ENCODE measurements at regions not wholly inside any gene's neighbourhood (a gene's known extent, or its start where the extent isn't known, plus 50 kb on each side); places are given as distances from the start of the nearest gene placed in this dataset.

DNA sequence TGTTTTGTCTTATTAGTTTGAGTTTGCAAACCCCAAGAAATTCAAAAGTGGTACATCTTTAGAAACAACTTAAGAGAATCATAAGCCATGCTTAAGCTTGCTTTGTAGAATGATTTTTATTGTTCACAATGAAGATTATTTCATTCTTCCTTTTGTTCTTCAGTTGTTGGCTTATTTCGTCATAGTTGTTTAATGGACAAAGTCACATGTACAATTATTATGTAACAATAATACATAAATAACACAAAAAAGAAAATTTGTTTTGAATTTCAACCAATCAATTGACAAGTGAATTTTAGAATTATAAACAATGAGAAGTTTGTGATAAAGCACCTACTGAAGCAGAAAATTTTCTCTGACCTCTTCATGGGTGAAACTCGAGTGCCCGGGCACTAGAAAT lies 111.8 kb upstream of the IGF1 start:
- no peak for DNase-seq

DNA sequence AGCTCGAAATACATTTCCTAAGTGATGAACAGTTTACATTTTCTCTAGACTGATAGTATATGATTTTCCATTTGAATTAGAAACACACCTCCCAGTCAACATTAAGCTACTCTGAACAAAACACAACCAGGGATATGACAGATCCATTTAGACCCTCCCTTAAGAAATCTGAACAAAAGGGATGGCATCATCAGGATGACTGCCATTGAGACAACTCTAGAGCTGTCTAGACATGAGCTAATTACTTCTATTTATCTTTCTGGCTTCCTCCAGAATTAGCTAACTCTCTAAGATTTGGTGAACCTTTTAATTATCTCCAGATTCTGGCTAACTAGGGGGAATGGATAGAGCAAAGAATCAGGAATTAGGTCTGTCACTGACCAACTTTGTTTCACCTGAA lies 92.9 kb upstream of the IGF1 start:
- no peak for DNase-seq

DNA sequence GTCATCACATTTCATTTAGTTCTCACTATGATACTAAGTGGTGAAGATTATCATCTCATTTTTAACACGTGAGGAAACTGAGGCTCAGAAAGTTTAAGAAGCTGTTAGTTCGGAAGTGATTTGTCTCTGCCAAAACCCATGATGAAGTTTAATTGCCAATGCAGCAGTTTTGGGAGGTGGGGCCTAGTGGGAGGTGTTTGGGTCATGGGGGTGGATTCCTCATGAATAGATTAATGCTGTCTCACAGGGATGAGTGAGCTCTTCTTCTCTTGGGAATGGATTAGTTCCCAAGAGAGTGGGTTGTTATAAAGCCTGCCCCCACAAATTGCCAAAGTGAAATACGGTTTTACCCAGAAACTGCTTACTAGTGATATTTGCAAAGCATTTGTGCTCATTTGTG lies 91.5 kb upstream of the IGF1 start:
- DNase-seq = no peak

DNA sequence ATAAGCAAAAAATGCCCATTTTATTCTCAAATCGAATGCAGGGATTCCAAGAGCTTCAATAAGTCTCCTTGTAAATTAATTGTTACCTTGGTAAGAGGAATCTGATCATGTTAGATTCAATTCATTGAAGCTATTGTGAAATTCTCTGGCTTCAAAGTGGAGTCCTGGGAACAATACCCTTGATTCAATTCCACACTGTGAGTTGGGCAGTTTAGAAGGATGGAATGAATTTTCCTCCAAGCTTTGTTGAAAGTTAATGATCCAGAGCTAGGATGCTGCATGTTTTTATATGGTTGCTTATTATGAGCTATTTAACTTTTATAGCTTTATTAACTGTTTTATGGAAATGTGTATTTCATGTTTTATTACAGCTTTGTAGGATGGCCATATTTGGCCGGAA lies 89.9 kb upstream of the IGF1 start:
- DNase-seq = no peak

DNA sequence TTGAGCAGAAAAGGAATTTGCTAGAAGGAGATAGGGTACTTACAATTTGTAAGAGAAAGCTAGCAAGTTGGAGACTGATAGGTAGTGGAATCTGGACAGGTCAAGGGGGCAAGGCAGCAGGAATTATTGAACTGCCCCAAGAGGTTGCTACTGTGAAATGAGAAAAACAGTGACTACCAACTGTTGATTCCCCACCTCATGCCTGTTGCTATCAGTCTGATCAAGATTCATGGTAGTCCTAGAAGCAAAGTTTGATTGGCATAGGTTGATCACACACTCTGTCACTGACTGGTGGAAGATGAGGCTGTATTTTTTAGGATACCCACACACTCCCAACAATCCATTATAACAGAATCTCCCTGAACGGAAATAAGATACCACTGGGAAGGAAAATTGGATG lies 89.4 kb upstream of the IGF1 start:
- DNase-seq = no peak

DNA sequence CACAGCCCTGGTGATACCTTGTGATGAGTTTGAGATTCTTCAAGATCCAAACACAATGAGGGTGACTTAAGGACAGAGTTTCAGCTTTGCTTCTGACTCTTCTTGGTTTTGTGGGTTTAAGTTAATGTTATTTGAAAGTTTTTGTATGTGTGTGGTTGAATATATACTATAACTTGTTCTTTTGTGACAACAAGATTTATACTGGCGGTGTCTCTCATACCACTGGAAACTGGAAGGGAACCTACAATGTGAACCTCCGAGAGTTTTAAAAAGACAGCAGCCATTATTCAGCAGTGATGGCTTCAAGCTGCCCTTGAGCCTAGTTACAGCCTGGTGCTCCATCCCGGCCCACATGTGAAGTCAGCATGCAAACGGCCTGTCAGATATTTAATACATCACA lies 87.9 kb upstream of the IGF1 start:
- no peak for DNase-seq

DNA sequence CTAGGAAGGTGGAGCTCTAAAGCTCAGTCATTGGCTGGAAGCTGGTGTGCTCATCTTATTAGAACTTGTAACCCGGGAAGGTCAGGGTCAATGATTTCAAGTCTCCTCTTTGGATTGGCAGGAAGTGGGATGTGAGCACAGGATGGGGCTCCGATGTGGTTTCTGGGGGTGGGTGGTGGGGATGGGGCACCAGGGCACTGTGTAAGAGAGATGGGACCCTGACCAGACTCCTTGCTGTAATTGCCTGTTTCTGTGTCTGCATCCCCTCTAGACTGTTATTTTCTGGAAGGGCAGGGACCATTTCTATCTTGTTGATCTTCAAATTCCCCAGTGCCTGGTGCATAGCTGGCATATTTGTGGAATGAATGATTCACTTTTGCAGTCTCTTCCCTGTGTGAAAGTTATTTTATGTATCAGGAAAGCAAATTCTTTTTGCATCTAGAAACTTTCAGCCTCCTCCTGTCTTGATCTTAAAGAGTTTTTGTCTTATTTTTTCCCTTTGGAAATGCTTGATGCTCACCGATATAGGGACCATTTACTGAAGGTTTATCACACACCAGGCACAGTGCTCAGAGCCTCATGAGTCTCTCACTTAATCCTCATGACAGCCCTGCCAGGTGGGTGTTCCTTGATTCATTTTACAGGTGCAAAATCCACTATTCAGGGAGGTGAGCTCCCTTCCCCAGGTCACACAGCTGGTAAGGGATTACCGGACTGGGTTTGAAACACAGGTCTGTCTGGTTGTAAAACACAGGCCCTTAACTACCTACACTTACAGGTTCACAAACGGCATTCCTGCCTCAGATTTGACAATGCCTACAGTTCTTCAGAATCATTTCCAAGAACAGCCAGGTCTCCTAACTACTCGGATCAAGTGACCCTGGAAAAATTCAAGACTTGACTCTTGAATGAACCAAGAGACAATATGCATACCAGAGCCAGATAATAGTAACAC lies 86.9 kb upstream of the IGF1 start:
- DNase-seq = no peak

DNA sequence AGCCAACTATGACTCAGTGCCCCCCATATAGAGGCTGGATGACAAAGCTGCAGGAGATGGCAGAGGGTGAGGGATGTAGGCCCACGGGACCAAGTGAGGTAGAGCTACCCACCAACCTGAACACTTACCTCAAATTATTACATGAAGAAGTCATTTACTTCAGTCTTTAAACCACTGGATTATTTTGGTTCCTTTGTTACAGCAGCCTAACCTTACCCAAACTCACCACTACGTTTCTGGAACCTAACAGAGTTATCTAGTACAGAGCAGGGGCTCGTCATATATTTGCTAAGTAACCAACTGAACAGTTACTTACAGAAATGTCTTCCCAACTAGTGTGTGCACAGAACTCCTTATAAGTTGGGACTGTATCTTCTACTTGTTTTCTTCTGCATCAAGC lies 85.2 kb upstream of the IGF1 start:
- DNase-seq = no peak

DNA sequence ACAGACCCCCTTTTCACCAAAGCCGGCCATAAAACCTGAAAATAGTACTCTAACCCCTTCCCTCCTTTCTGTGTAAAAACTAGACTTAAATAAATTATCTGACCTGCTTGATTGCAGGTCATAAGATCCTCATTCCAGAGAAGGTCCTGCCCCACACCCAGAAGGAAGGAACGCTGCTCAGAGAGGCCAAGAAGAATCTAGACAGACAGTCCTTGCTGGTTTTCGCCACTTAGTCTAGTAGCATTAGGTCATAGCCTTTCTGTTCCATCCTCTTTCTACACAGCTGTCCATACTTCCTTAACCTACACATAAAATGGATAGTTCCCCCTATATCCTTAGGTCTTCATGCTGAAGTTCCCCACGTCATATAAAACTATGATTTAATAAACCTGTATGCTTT lies 83.7 kb upstream of the IGF1 start:
- DNase-seq = no peak

DNA sequence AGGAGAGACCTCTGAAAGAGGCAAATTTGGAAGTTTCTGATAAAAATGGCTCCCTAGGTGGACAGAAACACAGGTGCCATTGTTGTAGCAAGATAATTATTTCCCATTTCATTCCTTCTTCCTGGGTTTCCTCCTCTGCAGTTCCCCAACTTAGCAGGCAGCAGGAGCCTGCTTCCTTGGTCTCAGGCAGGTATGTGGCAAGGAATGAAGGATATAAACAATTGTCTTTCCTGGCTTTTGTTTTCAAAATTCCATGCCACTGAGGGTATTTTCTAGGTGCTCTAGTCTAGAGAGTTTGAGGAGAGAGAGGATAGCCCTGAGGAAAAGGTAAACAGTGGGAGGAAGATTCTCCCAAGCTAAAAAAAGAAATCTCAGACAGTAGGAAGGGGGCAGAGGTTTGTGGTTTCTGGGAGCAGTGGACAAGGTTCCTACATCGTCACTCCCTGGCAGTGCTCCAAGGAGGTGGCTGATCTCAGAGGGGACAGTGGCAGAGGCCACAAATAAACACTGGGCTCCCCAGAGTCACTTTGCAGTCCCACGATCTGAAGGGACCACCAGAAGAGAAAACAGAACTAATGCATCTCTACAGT lies 82.6 kb upstream of the IGF1 start:
- DNase-seq = no peak

DNA sequence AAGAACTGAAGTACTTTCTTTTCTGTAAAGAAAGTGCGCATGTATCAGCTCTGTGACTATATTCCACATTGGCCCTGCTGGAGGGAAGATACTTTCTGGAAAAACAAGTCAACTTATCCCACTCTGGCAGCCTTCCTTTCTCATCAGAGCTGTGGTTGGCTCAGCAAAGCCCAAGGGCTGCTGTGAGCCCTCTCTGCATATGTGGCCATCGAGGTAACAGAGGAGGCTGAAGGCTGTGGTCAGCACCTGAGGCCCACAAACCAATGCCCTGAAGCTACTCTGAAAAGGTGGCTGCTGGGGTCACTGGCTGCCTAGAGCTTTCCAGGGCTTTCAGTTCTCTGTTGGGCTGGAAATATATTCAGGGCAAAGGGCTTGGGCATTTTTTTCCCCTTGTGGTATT lies 70.8 kb upstream of the IGF1 start:
- DNase-seq = no peak

DNA sequence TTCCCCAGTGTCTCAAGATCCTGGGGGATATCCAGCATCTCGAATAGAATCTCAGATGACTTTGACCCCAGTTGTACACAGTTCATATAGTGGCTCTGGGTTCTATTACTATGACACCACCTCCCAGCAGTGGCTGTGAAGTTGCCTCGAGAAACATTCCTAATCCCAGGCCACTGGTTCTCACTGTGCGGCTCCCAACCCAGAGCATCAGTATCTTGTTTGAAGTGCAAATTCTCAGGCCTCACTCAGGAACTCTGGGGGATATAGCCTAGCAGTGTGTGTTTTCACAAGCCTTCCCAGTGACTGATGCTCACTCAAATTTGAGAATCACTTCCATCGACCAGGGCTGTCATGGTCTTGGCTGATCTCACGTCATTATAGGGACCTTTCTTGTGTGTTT lies 69.3 kb upstream of the IGF1 start:
- no peak for DNase-seq

DNA sequence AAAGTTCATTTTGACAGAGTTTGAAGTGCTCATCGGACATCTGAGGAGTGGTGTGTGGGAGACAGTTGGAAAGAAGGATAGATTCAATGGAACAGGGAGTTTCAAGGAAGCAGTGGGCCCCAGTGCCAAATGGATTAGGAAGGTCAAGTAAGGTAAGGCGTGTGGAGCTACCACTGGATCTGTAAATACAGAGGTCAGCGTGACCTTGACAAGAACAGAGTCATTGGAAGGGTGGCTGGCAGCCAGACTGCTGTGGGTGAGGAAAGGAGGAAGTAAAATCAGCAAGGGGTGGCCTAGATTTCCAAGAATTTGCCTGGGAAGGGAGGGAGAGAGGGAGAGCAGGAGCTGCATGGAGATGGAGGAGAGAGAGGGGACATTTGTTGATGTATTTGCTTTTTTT lies 68.2 kb upstream of the IGF1 start:
- DNase-seq = no peak

DNA sequence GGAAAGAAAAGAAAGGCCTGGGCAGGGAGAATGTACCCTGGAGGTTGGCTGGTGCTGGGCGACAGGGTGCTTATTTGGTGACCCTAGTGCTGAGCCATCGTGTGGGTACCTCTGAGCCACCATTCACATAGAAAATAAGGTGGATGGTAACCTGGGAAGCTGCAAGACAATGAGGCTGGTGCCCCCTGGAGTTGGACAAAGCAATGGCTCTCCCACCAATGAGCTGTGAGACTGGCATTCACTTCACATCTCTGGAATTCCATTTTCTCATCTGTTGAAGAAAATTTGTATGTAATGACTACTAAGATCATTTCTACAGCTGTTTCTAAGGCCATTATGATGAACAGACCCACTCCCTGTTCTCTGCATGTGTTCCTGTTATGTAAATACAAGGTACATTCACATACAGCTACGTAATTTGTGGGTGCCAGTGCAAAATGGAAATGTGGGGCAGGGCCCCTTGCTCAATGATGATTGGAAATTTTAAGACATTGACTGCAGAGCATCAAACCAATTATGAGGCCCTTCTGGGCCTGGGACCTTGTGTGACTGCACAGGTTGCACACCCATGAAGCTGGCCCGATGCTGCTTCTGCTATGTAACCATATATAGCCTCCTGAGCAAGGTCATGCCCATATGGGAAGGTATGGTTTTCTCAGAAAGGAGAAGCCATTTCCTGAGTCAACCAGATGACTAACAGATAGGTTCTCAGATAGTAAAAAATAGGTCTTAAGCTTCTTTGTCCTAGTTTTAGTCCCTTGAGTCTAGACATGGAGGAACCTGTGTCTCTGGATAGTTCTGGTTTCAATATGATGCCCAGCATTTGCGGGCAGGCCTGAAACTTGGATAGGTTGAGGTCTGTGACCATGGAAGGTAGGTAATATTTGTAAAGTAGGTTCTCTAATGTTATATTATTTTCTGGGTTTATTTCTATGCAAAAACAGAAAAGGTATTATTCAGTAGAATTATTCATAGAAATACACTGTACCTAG lies 63.4 kb upstream of the IGF1 start:
- DNase-seq = peak; percentile 10

DNA sequence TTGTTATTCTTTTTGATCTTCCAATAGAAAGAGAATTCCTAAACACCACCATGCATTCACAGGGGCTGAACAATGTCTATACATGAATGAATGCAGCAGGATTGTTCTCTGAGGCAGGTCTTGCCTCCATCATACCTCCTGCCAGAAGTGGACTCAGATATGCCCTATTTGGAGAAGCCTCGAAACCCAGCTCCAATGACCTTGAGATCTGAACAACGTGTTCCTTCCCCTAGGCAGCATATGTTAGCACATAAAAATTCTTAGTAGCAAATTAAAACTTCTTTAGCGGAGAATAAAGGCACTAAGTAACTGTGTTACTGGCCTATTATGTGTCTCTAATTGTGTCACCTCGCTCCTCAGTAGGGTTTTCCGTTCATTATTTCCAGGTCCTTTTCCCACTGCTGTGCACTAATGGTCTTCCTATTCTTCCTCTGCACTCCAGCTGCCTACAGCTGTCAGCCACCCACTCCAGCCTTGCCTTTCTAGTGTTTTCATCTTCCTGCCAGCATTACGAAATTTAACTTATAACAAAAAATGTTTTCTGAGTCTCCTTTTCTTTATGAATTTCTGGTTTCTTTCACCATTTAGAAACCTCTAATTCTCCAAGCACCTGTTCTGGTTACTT lies 62.6 kb upstream of the IGF1 start:
- DNase-seq = no peak

DNA sequence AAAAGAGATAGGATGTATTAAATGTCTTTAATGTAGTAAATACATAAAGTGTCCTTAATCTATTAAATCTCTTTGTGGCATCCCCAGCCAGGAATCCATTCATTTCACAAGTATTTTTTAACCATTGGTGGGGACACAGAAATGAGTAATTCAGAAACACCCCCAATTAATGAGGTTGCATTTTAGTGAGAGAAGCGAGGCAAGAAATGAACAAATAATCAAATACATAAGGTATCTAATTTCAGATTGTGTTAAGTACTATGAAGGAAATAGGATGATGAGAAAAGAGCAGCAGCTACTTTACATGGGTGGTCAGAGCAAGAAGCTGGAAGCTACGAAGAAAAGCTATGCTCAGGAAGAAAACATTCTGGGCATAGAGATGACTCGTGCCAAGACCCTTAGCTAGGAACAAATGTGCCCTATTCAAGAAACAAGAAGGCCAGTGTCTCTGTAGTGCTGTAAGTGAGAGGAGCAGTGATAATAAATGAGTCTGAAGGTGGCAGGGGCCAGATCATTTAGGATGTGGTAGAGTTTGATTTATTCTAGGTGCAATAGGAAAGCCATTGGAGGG lies 60.5 kb upstream of the IGF1 start:
- no peak for DNase-seq

DNA sequence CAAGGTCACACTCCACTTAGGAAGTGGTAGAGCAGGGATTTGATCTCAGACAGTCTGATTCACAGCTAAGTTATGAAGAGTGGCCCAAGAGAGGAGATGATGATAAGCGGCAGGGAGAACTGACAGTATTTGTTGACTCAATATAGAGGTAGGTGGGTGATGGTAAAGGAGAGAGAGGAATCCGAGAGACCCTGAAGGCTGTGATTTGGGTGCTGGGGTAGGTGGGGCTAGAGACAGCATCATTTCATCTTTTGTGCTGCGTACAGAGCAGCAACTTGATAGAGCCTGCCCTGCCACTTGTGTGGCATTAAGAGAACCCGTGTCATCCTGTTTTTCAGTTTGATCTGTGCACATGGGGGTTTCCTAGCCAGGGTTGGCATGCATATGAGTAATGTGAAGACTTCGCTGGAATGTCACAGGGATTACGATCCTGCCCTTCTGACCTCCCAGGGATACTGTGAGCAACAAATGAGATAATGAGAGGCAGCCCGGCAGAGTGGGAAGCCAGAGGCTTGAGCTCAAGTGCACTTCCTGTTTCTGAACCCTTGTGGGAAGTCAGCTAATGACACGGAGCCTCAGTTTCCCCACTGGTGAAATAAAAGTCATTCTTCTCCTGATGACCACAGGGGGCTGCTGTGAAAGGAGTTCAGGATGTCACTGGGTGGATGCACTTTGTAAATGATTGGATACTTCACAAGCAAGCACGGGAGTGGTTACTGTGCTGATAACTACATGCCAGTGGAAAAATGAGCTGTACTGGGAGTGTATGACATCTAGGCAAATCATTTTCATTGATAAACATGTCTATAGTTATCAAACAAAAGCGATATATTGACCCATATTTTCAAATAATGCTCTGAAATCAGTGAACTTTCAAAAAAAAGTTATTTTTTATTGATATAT lies 59.5 kb upstream of the IGF1 start:
- DNase-seq = no peak

DNA sequence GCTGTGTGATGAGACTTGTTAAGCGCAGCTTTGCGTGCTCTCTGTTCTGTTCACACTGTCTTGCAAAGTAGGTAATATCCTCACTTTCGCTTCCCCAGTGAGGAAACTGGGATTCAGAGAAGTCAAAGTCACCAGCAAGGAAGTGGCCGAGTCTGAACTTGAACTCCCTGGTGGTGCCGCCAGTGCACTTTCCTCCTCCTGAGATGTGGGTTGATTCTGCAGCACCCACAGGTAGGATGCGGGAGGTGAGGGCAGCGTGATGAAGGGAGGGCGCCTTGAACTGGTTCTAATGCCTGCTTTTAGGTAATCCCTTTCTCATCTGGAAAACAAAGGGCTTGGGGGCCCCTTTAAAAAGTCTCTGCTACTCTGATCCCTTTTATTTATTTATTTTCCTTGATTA lies 54.9 kb upstream of the IGF1 start:
- no peak for DNase-seq

DNA sequence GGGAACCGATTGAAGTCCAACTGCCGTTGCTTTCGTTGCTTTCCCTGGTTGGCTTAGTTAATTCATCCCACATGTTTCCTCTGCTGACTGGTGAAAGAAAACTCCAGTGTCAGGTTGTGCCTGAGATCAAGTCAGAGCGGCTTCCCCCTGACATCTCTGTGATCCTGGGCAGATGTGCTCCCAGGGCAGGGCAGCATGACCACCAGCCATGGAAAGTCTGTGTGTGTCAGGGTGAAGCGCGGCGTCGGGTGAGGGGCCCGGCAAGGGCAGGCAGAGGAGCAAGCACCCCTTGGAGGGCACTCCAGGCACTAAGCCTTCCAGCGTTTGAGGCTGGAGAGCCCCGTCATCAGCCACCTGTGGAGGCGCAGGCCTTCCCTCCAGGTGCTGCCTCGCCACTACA lies 54.5 kb upstream of the IGF1 start:
- DNase-seq = no peak

DNA sequence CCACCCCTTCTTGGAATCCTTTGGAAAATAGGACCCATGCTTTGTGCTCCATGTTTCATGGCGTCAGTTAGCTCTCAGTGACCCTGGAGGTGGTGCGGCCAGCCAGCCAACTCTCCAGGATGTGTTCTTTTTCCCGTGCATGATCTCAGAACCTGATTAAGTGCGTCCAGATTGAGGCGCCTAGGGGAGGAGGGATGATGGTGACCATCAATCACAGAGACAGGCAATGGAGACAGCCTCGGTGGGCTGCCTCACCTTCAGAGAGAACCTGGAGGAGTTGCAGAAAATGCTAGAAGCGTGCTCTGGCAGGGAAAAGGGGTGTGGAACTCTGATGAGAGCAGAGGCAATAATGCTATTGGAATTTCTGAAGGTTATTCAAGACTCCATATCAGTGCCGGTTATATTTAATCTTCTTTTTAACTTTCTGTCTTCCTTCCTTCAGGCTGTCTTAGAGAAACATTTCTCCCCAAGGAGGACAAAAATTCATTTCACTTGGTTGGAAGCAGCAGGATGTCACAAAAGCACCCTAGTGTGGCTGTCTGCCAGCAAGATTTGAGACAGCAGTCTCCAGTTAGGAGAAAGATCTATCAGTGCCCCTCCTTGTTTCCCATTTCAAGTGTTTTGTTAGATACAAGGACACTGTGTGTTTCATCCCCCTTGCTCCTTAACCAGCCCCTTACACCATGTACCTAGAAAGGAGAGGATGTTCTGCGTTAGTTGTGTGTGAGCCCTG lies 53.3 kb upstream of the IGF1 start:
- DNase-seq = no peak
